ENCODE measurements at regions not wholly inside any gene's neighbourhood (a gene's known extent, or its start where the extent isn't known, plus 50 kb on each side); places are given as distances from the start of the nearest gene placed in this dataset.

- TF ChIP-seq, protein P1, sequence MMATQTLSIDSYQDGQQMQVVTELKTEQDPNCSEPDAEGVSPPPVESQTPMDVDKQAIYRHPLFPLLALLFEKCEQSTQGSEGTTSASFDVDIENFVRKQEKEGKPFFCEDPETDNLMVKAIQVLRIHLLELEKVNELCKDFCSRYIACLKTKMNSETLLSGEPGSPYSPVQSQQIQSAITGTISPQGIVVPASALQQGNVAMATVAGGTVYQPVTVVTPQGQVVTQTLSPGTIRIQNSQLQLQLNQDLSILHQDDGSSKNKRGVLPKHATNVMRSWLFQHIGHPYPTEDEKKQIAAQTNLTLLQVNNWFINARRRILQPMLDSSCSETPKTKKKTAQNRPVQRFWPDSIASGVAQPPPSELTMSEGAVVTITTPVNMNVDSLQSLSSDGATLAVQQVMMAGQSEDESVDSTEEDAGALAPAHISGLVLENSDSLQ (IDR thresholded peaks at IDR 0.05): no peak
- no peak for TF ChIP-seq SP1 (IDR thresholded peaks at IDR 0.05)
- no peak for TF ChIP-seq FOXA1 (IDR thresholded peaks at IDR 0.05)
- no peak for TF ChIP-seq ZNF384 (IDR thresholded peaks at IDR 0.05)
- TF ChIP-seq NFRKB (IDR thresholded peaks at IDR 0.05): no peak
- TF ChIP-seq TARDBP (IDR thresholded peaks at IDR 0.05): no peak
- no peak for TF ChIP-seq FOXM1 (IDR thresholded peaks at IDR 0.05; ENCODE audit: borderline replicate concordance)
- no peak for TF ChIP-seq FOXK2 (IDR thresholded peaks at IDR 0.05)
- no peak for TF ChIP-seq ARNT (IDR thresholded peaks at IDR 0.05)
- no peak for TF ChIP-seq BHLHE40 (IDR thresholded peaks at IDR 0.05; ENCODE audit: borderline replicate concordance)
- TF ChIP-seq SUZ12 (IDR thresholded peaks at IDR 0.05): no peak
- no peak for TF ChIP-seq CTBP1 (IDR thresholded peaks at IDR 0.05; ENCODE audit: borderline replicate concordance)
- TF ChIP-seq LEF1 (IDR thresholded peaks at IDR 0.05; ENCODE audit: borderline replicate concordance): no peak
- TF ChIP-seq ELF4 (IDR thresholded peaks at IDR 0.05): no peak
- no peak for TF ChIP-seq HDGF (IDR thresholded peaks at IDR 0.05; ENCODE audit: borderline replicate concordance)
- no peak for TF ChIP-seq L3MBTL2 (conservative IDR thresholded peaks at IDR 0.05)
- ChIA-PET POLR2A (no interaction called here), CTCF (interaction anchor here (0.6 kb wide), 1 partner anchor 494 kb away, joined by 3 read pairs; no protein-coding TSS in a partner anchor)
- no peak for DNase-seq (ENCODE audit: extremely low spot score)
Observed at GRCh38 chr9:16992138-16992537, 121.7 kb upstream of the BNC2 start.

GRCh38 chr9:16987026-16987425, 116.6 kb upstream of the BNC2 start:
- DNase-seq (ENCODE audit: extremely low spot score): no peak
- TF ChIP-seq, protein P1 (IDR thresholded peaks at IDR 0.05): no peak
- TF ChIP-seq SP1 (IDR thresholded peaks at IDR 0.05) (no peak), TARDBP (IDR thresholded peaks at IDR 0.05) (no peak), ARNT (IDR thresholded peaks at IDR 0.05) (no peak), FOXA1 (IDR thresholded peaks at IDR 0.05) (no peak), NFRKB (IDR thresholded peaks at IDR 0.05) (no peak), LEF1 (IDR thresholded peaks at IDR 0.05; ENCODE audit: borderline replicate concordance) (no peak), BHLHE40 (IDR thresholded peaks at IDR 0.05; ENCODE audit: borderline replicate concordance) (no peak), L3MBTL2 (conservative IDR thresholded peaks at IDR 0.05) (no peak), FOXM1 (IDR thresholded peaks at IDR 0.05; ENCODE audit: borderline replicate concordance) (no peak), ELF4 (IDR thresholded peaks at IDR 0.05) (no peak), CTBP1 (IDR thresholded peaks at IDR 0.05; ENCODE audit: borderline replicate concordance) (no peak), ZNF384 (IDR thresholded peaks at IDR 0.05) (no peak), FOXK2 (IDR thresholded peaks at IDR 0.05) (no peak)
- ChIA-PET CTCF (interaction anchor here (0.7 kb wide), 1 partner anchor 17 kb away, joined by 3 read pairs; no protein-coding TSS in a partner anchor), POLR2A (interaction anchor here (0.6 kb wide), 1 partner anchor 12 kb away, joined by 3 read pairs; no protein-coding TSS in a partner anchor)

- DNase-seq (ENCODE audit: extremely low spot score): no peak
- TF ChIP-seq, protein P1 (IDR thresholded peaks at IDR 0.05): no peak
- ChIA-PET POLR2A (interaction anchor here (0.6 kb wide), 1 partner anchor 12 kb away, joined by 3 read pairs; no protein-coding TSS in a partner anchor), CTCF (interaction anchor here (0.7 kb wide), 1 partner anchor 16 kb away, joined by 3 read pairs; no protein-coding TSS in a partner anchor)
Observed at GRCh38 chr9:16986556-16986955, 116.1 kb upstream of the BNC2 start.

DNA sequence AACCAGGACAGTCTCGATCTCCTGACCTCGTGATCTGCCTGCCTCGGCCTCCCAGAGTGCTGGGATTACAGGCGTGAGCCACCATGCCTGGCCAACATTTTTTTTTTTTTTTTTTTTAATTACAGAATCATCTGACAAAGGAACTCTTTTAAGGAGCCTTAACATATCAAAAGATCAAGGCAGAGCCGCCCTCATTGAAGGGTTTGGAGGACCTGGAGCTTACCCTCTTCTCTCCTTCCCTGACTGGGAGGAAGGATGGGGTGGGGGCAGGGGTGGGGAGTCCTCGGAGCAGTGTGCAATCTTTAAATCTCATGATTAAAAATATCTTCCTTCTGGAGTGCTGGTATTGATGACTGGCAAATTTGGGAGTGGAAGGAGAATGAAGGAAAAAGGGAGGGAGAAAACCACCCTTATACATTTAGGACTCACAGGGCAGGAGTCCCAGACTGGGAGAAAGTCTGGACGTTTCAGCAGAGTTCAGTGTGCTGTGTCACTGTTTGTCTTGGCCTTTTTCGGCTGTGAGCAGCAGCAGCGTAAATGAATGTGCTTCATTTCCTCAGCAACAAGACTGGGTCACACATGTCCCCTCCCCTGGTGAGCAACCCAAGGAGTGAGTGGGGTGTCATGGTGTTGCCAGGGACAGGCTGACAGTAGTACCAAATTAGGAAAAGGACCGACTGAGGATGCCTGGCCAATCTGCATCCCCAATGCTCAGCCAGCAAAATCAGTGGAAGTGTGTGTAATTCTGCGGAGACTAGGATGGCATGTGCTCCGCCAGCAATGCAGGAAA, 115.3 kb upstream of the BNC2 start:
- TF ChIP-seq L3MBTL2 (conservative IDR thresholded peaks at IDR 0.05): no peak
- DNase-seq (ENCODE audit: extremely low spot score): no peak
- CTCF ChIA-PET: no interaction called here
- POLR2A ChIA-PET: no interaction called here

- no peak for DNase-seq (ENCODE audit: extremely low spot score)
- ChIA-PET POLR2A (no interaction called here), CTCF (no interaction called here)
- TF ChIP-seq CTBP1 (IDR thresholded peaks at IDR 0.05; ENCODE audit: borderline replicate concordance): no peak
- no peak for TF ChIP-seq SUZ12 (IDR thresholded peaks at IDR 0.05)
- TF ChIP-seq LEF1 (IDR thresholded peaks at IDR 0.05; ENCODE audit: borderline replicate concordance): no peak
- TF ChIP-seq ZNF384 (IDR thresholded peaks at IDR 0.05): no peak
- TF ChIP-seq FOXK2 (IDR thresholded peaks at IDR 0.05): no peak
- no peak for TF ChIP-seq HDGF (IDR thresholded peaks at IDR 0.05; ENCODE audit: borderline replicate concordance)
- no peak for TF ChIP-seq L3MBTL2 (conservative IDR thresholded peaks at IDR 0.05)
- no peak for TF ChIP-seq FOXM1 (IDR thresholded peaks at IDR 0.05; ENCODE audit: borderline replicate concordance)
- TF ChIP-seq ARNT (IDR thresholded peaks at IDR 0.05): no peak
- no peak for TF ChIP-seq ELF4 (IDR thresholded peaks at IDR 0.05)
- no peak for TF ChIP-seq TARDBP (IDR thresholded peaks at IDR 0.05)
- no peak for TF ChIP-seq NFRKB (IDR thresholded peaks at IDR 0.05)
- TF ChIP-seq BHLHE40 (IDR thresholded peaks at IDR 0.05; ENCODE audit: borderline replicate concordance): no peak
- TF ChIP-seq, protein P1 (IDR thresholded peaks at IDR 0.05): no peak
- no peak for TF ChIP-seq SP1 (IDR thresholded peaks at IDR 0.05)
- no peak for TF ChIP-seq FOXA1 (IDR thresholded peaks at IDR 0.05)
Observed at GRCh38 chr9:16982780-16983310, 112.4 kb upstream of the BNC2 start.

Data from HEK293T (cell line).